H9 (cell line): ENCODE measurements at regions not wholly inside any gene's neighbourhood (a gene's known extent, or its start where the extent isn't known, plus 50 kb on each side); places are given as distances from the start of the nearest gene placed in this dataset.

ENCODE experiments used
- DNase-seq: peaks from one replicate; pipeline ENCODE4 v3.0.0-alpha.2; 2017
- H2AFZ ChIP-seq: one replicate; pipeline ENCODE4 v1.6.1; 2013; ENCODE audit warnings: mild to moderate bottlenecking, low read length, control low read depth, moderate library complexity
- H2AK5ac ChIP-seq: 2 replicates; pipeline ENCODE4 v1.6.1; 2013; ENCODE audit warnings: low read length, control low read depth, mixed read lengths; ENCODE audit not compliant: insufficient read length
- H2BK120ac ChIP-seq: one replicate; pipeline ENCODE4 v1.6.1; 2013; ENCODE audit warnings: low read depth, mild to moderate bottlenecking, low read length, control low read depth, inconsistent platforms; ENCODE audit not compliant: poor library complexity, severe bottlenecking
- H2BK12ac ChIP-seq: 2 replicates; pipeline ENCODE4 v1.6.1; 2013; ENCODE audit warnings: low read length, control low read depth, mixed read lengths, low read depth; ENCODE audit not compliant: insufficient read length
- H2BK15ac ChIP-seq: 2 replicates; pipeline ENCODE4 v1.6.1; 2013; ENCODE audit warnings: low read depth, low read length, control low read depth
- H2BK20ac ChIP-seq: one replicate; pipeline ENCODE4 v1.6.1; 2013; ENCODE audit warnings: low read depth, mild to moderate bottlenecking, low read length, control low read depth, inconsistent platforms; ENCODE audit not compliant: poor library complexity, severe bottlenecking
- H2BK5ac ChIP-seq: 2 replicates; pipeline ENCODE4 v1.6.1; 2013; ENCODE audit warnings: low read length, control low read depth, mixed read lengths; ENCODE audit not compliant: insufficient read length
- H3K14ac ChIP-seq: 2 replicates; pipeline ENCODE4 v1.6.1; 2013; ENCODE audit warnings: low read length, control low read depth; ENCODE audit not compliant: insufficient read depth
- H3K18ac ChIP-seq: 2 replicates; pipeline ENCODE4 v1.6.1; 2013; ENCODE audit warnings: low read depth, mild to moderate bottlenecking, mixed read lengths, low read length, control low read depth; ENCODE audit not compliant: insufficient read length
- H3K23ac ChIP-seq: 2 replicates; pipeline ENCODE4 v1.6.1; 2013; ENCODE audit warnings: low read length, control low read depth, mixed read lengths, low read depth; ENCODE audit not compliant: insufficient read length
- H3K23me2 ChIP-seq: 2 replicates; pipeline ENCODE4 v1.6.1; 2013; ENCODE audit warnings: low read depth, mild to moderate bottlenecking, mixed read lengths, low read length, control low read depth; ENCODE audit not compliant: insufficient read length, poor library complexity, severe bottlenecking
- H3K27ac ChIP-seq: 2 replicates; pipeline ENCODE4 v1.5.1; 2013; ENCODE audit warnings: low read length, control low read depth, mixed read lengths, low read depth; ENCODE audit not compliant: insufficient read length
- H3K27me3 ChIP-seq: 2 replicates; pipeline ENCODE4 v1.6.1; 2013; ENCODE audit warnings: low read length, control low read depth, inconsistent platforms; ENCODE audit not compliant: insufficient read depth
- H3K4ac ChIP-seq: 2 replicates; pipeline ENCODE4 v1.6.1; 2013; ENCODE audit warnings: low read depth, mild to moderate bottlenecking, control low read depth, inconsistent platforms, low read length, moderate library complexity
- H3K4me1 ChIP-seq: 2 replicates; pipeline ENCODE4 v1.6.1; 2013; ENCODE audit warnings: low read length, control low read depth, inconsistent platforms; ENCODE audit not compliant: insufficient read depth
- H3K4me2 ChIP-seq: 2 replicates; pipeline ENCODE4 v1.6.1; 2013; ENCODE audit warnings: low read length, control low read depth, mixed read lengths; ENCODE audit not compliant: insufficient read length, insufficient read depth
- H3K56ac ChIP-seq: 2 replicates; pipeline ENCODE4 v1.6.1; 2013; ENCODE audit warnings: low read depth, mild to moderate bottlenecking, mixed read lengths, low read length, control low read depth; ENCODE audit not compliant: insufficient read length
- H3K79me1 ChIP-seq: 2 replicates; pipeline ENCODE4 v1.6.1; 2013; ENCODE audit warnings: low read depth, mild to moderate bottlenecking, moderate library complexity, low read length, control low read depth, inconsistent platforms; ENCODE audit not compliant: insufficient read depth, poor library complexity, severe bottlenecking
- H3K79me2 ChIP-seq: 2 replicates; pipeline ENCODE4 v1.6.1; 2013; ENCODE audit warnings: low read length, control low read depth, inconsistent platforms; ENCODE audit not compliant: insufficient read depth
- H3K9ac ChIP-seq: 2 replicates; pipeline ENCODE4 v1.6.1; 2013; ENCODE audit warnings: low read length, control low read depth, mixed read lengths; ENCODE audit not compliant: insufficient read length; ENCODE audit errors: extremely low read depth
- H3K9me3 ChIP-seq: one replicate; pipeline ENCODE4 v1.6.1; 2013; ENCODE audit warnings: low read depth, low read length, inconsistent platforms; ENCODE audit not compliant: control insufficient read depth
- H3T11ph ChIP-seq: one replicate; pipeline ENCODE4 v1.6.1; 2013; ENCODE audit warnings: mild to moderate bottlenecking, low read length, control low read depth, inconsistent platforms
- H4K20me1 ChIP-seq: one replicate; pipeline ENCODE4 v1.6.1; 2013; ENCODE audit not compliant: control insufficient read depth, insufficient read length, insufficient read depth
- H4K5ac ChIP-seq: 2 replicates; pipeline ENCODE4 v1.6.1; 2013; ENCODE audit warnings: low read depth, mild to moderate bottlenecking, mixed read lengths, low read length, control low read depth; ENCODE audit not compliant: insufficient read length
- H4K8ac ChIP-seq: replicated peaks from 2 replicates; pipeline ENCODE4 v1.6.1; 2013; ENCODE audit warnings: low read length, control low read depth, mixed read lengths, low read depth; ENCODE audit not compliant: insufficient read length
- H4K91ac ChIP-seq: 2 replicates; pipeline ENCODE4 v1.6.1; 2013; ENCODE audit warnings: low read depth, mild to moderate bottlenecking, moderate library complexity, mixed read lengths, low read length, control low read depth; ENCODE audit not compliant: insufficient read length
- H3K27ac Mint-ChIP-seq, 3 experiments: 2 replicates in 2 of 3; 3 replicates in 1 of 3; pipeline ENCODE4 v1.8.0; 2020 to 2021; ENCODE audit warnings: mixed read lengths in 3 of 3, mild to moderate bottlenecking in 1 of 3, moderate library complexity in 1 of 3
- H3K27me3 Mint-ChIP-seq: 2 replicates; pipeline ENCODE4 v1.8.0; 2021; ENCODE audit warnings: low read depth, mild to moderate bottlenecking, moderate library complexity, mixed read lengths
- H3K36me3 Mint-ChIP-seq, 3 experiments: 2 replicates in 2 of 3; 3 replicates in 1 of 3; pipeline ENCODE4 v1.8.0; 2020 to 2021; ENCODE audit warnings: low read depth in 3 of 3, mixed read lengths in 3 of 3; ENCODE audit not compliant: insufficient read depth in 1 of 3
- H3K4me1 Mint-ChIP-seq, 2 experiments: 2 replicates each; pipeline ENCODE4 v1.8.0; 2020; ENCODE audit warnings: mixed read lengths in 2 of 2
- H3K4me3 Mint-ChIP-seq, 2 experiments: 2 replicates in 1 of 2; 3 replicates in 1 of 2; pipeline ENCODE4 v1.8.0; 2020 to 2021; ENCODE audit warnings: mild to moderate bottlenecking in 2 of 2, mixed read lengths in 2 of 2, moderate library complexity in 1 of 2
- H3K9me3 Mint-ChIP-seq, 2 experiments: 2 replicates in 1 of 2; 3 replicates in 1 of 2; pipeline ENCODE4 v1.8.0; 2020; ENCODE audit warnings: mild to moderate bottlenecking in 2 of 2, mixed read lengths in 2 of 2, moderate library complexity in 1 of 2
- WGBS: extraction: QIAGEN DNeasy Blood & Tissue Kit; methylation state at CpG from one replicate; pipeline ENCODE4 v1.1.7; 2013; ENCODE audit warnings: missing lambda C conversion rate, low lambda C conversion rate, mixed read lengths; ENCODE audit not compliant: insufficient read length; ENCODE audit errors: extremely low coverage; 5-methylcytosine and 5-hydroxymethylcytosine counted together
- TF ChIP-seq, protein P1 (sequence below): fragments of 200-600 bp; sonication (generic); conservative IDR thresholded peaks from 3 replicates; pipeline ENCODE4 v1.8.0; 2021; ENCODE audit warnings: antibody characterized with exemption, mild to moderate bottlenecking

DNA sequence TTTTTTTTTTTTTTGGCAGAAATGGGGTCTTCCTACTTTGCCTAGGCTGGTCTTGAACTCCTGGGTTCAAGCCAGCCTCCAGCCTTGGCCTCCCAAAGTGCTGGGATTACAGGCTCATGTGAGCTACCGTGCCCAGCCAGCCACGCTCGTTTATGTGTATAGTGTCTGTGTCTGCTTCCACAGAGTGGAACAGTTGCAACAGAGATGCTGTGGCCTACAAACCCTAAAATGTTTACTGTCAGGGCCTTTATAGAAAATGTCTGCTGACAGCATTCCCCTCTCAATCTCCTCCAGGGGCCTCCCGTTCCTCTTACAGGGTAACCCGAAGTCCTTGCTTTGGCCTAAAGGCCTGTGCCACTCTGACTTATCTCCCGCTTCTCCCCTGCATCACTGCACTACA, 87.6 kb upstream of the LEP start:
- Histone ChIP-seq H3K4me2 (no peak overlapping the region), H4K5ac (no peak overlapping the region), H3K9me3 (no peaks in the 10 kb centered on the region), H3K79me2 (no peaks in the 10 kb centered on the region), H3K79me1 (no peaks in the 10 kb centered on the region), H3K18ac (no peak overlapping the region), H3K23me2 (no peaks in the 10 kb centered on the region), H3T11ph (no peak overlapping the region), H3K27ac (no peak overlapping the region), H3K4ac (no peak overlapping the region), H3K9ac (no peak overlapping the region), H3K14ac (no peak overlapping the region), H2BK12ac (no peak overlapping the region), H2AFZ (no peak overlapping the region), H2BK120ac (no peak overlapping the region), H2BK5ac (no peak overlapping the region), H3K27me3 (no peaks in the 10 kb centered on the region), H3K56ac (no peak overlapping the region), H4K20me1 (no peaks in the 10 kb centered on the region), H2BK20ac (no peak overlapping the region), H3K23ac (no peak overlapping the region), H2AK5ac (no peak overlapping the region), H2BK15ac (no peak overlapping the region), H3K4me1 (peaks cover 16% of the 10 kb centered on the region), H4K91ac (no peak overlapping the region), H4K8ac (no peak overlapping the region)
- no peak overlapping the region for H3K27ac Mint-ChIP-seq
- TF ChIP-seq, protein P1, sequence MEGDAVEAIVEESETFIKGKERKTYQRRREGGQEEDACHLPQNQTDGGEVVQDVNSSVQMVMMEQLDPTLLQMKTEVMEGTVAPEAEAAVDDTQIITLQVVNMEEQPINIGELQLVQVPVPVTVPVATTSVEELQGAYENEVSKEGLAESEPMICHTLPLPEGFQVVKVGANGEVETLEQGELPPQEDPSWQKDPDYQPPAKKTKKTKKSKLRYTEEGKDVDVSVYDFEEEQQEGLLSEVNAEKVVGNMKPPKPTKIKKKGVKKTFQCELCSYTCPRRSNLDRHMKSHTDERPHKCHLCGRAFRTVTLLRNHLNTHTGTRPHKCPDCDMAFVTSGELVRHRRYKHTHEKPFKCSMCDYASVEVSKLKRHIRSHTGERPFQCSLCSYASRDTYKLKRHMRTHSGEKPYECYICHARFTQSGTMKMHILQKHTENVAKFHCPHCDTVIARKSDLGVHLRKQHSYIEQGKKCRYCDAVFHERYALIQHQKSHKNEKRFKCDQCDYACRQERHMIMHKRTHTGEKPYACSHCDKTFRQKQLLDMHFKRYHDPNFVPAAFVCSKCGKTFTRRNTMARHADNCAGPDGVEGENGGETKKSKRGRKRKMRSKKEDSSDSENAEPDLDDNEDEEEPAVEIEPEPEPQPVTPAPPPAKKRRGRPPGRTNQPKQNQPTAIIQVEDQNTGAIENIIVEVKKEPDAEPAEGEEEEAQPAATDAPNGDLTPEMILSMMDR: no peak
- DNase-seq: no peak
- no peaks in the 10 kb centered on the region for H3K9me3 Mint-ChIP-seq
- no peak overlapping the region for H3K4me3 Mint-ChIP-seq
- no peaks in the 10 kb centered on the region for H3K36me3 Mint-ChIP-seq
- H3K4me1 Mint-ChIP-seq: peaks cover 20 to 25% of the 10 kb centered on the region in 2 experiments
- no CpG with 5 or more reads among the region's 6 CpGs for WGBS
- H3K27me3 Mint-ChIP-seq: peaks cover 68% of the 10 kb centered on the region
